Ecto neural progenitor cell (in vitro differentiated cells): ENCODE measurements at regions not wholly inside any gene's neighbourhood (a gene's known extent, or its start where the extent isn't known, plus 50 kb on each side); places are given as distances from the start of the nearest gene placed in this dataset.
"Not testable (repeated sequence)": the region's sequence is repeated elsewhere in the genome, so short reads cannot be mapped to it uniquely, and the experiment has no call there.

Source experiments
- DNase-seq: peaks from one replicate; pipeline ENCODE4 v3.0.0-alpha.2; 2018; ENCODE audit warnings: low spot score

GRCh38 chr20:1825938-1826445 is 69.2 kb upstream of the SIRPA start:
- DNase-seq, result no peak

- no peak for DNase-seq
These were observed 69.7 kb upstream of the SIRPA start for GRCh38 chr20:1825507-1825906.

- no peak for DNase-seq
These were observed 70.4 kb upstream of the SIRPA start for GRCh38 chr20:1824834-1825233.

- no peak for DNase-seq
These were observed 71.0 kb upstream of the SIRPA start for GRCh38 chr20:1824181-1824580.

- DNase-seq, result no peak
These were observed 71.8 kb upstream of the SIRPA start for GRCh38 chr20:1823450-1823844.

GRCh38 chr20:1822564-1823449 is 72.4 kb upstream of the SIRPA start:
- no peak for DNase-seq

- DNase-seq, result no peak
These were observed 74.8 kb upstream of the SIRPA start for GRCh38 chr20:1820138-1821079.

- DNase-seq, result no peak
These were observed 75.7 kb upstream of the SIRPA start for GRCh38 chr20:1819311-1820137.

- no peak for DNase-seq
These were observed 76.3 kb upstream of the SIRPA start for GRCh38 chr20:1818895-1819294.

- DNase-seq, result no peak
These were observed 76.9 kb upstream of the SIRPA start for GRCh38 chr20:1818247-1818840.

- peak; percentile 39 for DNase-seq
These were observed 77.5 kb upstream of the SIRPA start for GRCh38 chr20:1817577-1818211.

- DNase-seq, result peak; percentile 26
These were observed 78.5 kb upstream of the SIRPA start for GRCh38 chr20:1816384-1817381.

- DNase-seq, result no peak
These were observed 79.6 kb upstream of the SIRPA start for GRCh38 chr20:1815502-1816085.

- DNase-seq, result not testable (repeated sequence)
These were observed 80.3 kb upstream of the SIRPA start for GRCh38 chr20:1814861-1815260.

- DNase-seq, result peak; percentile 31
These were observed 81.3 kb upstream of the SIRPA start for GRCh38 chr20:1813674-1814635.

- DNase-seq, result peak; percentile 17
These were observed 82.1 kb upstream of the SIRPA start for GRCh38 chr20:1813101-1813529.

GRCh38 chr20:1811621-1812498 is 83.3 kb upstream of the SIRPA start:
- DNase-seq, result peak; percentile 50
